Common myeloid progenitor, CD34-positive (primary cell): ENCODE measurements at regions not wholly inside any gene's neighbourhood (a gene's known extent, or its start where the extent isn't known, plus 50 kb on each side); places are given as distances from the start of the nearest gene placed in this dataset.

Experiments
- CTCF ChIA-PET: fragments of 350-600 bp; sonication (Branson Sonifier 250); formaldehyde crosslinking; loops from one replicate; lab custom pipeline; 2021; ENCODE audit warnings: antibody characterized with exemption; lab: Charles Lee
- POLR2A ChIA-PET: fragments of 350-600 bp; sonication (Branson Sonifier 250); formaldehyde crosslinking; loops from one replicate; lab custom pipeline; 2021; ENCODE audit warnings: antibody characterized with exemption; lab: Charles Lee
- DNase-seq, 3 donors: peaks; one replicate each; pipeline versions ENCODE4 v3.0.0 to v3.0.0-alpha.2; 2013
- H3K27ac ChIP-seq, 2 experiments: 1 replicate in 1 of 2; 2 replicates in 1 of 2; pipeline ENCODE4 v1.7.0; 2013; ENCODE audit warnings: inconsistent platforms in 2 of 2, low read length in 2 of 2, mild to moderate bottlenecking in 2 of 2, low read depth in 1 of 2, moderate library complexity in 1 of 2; ENCODE audit not compliant: severe bottlenecking in 2 of 2, insufficient read depth in 1 of 2, poor library complexity in 1 of 2
- H3K27me3 ChIP-seq, 5 experiments: replicated peaks in 2 of 5; 1 replicate in 3 of 5; 2 replicates in 2 of 5; pipeline versions ENCODE4 v1.6.1 to v1.7.0; 2013; ENCODE audit warnings: low read length in 4 of 5, mild to moderate bottlenecking in 2 of 5, moderate library complexity in 2 of 5, inconsistent platforms in 1 of 5; ENCODE audit not compliant: insufficient read depth in 5 of 5, control insufficient read depth in 4 of 5
- H3K36me3 ChIP-seq, 4 experiments: 1 replicate in 2 of 4; 2 replicates in 2 of 4; pipeline versions ENCODE4 v1.6.1 to v1.7.0; 2013; ENCODE audit warnings: low read length in 3 of 4, control low read depth in 1 of 4, mild to moderate bottlenecking in 1 of 4; ENCODE audit not compliant: control insufficient read depth in 4 of 4, insufficient read depth in 4 of 4
- H3K4me1 ChIP-seq, 4 experiments: 1 replicate in 3 of 4; 2 replicates in 1 of 4; pipeline versions ENCODE4 v1.6.1 to v1.7.1; 2013; ENCODE audit warnings: low read length in 3 of 4, mild to moderate bottlenecking in 3 of 4, control low read depth in 1 of 4, inconsistent platforms in 1 of 4, moderate library complexity in 1 of 4; ENCODE audit not compliant: control insufficient read depth in 4 of 4, insufficient read depth in 4 of 4; ENCODE audit errors: control extremely low read depth in 1 of 4
- H3K4me3 ChIP-seq, 7 experiments: 1 replicate in 4 of 7; 2 replicates in 3 of 7; pipeline versions ENCODE4 v1.5.1 to v1.7.0; 2013; ENCODE audit warnings: mild to moderate bottlenecking in 7 of 7, low read length in 6 of 7, moderate library complexity in 6 of 7, inconsistent platforms in 2 of 7, low read depth in 2 of 7, control low read depth in 1 of 7; ENCODE audit not compliant: insufficient read depth in 4 of 7, control insufficient read depth in 1 of 7; ENCODE audit errors: extremely low read depth in 1 of 7
- H3K9me3 ChIP-seq, 5 experiments: 1 replicate in 4 of 5; 2 replicates in 1 of 5; pipeline versions ENCODE4 v1.6.1 to v1.7.1; 2013; ENCODE audit warnings: low read length in 4 of 5, mild to moderate bottlenecking in 2 of 5, inconsistent platforms in 1 of 5, low read depth in 1 of 5, moderate library complexity in 1 of 5; ENCODE audit not compliant: control insufficient read depth in 4 of 5, insufficient read depth in 2 of 5; ENCODE audit errors: control extremely low read depth in 1 of 5
- WGBS: methylation state at CpG from one replicate; pipeline ENCODE4 v1.1.5; 2013; ENCODE audit not compliant: insufficient coverage; 5-methylcytosine and 5-hydroxymethylcytosine counted together

DNA sequence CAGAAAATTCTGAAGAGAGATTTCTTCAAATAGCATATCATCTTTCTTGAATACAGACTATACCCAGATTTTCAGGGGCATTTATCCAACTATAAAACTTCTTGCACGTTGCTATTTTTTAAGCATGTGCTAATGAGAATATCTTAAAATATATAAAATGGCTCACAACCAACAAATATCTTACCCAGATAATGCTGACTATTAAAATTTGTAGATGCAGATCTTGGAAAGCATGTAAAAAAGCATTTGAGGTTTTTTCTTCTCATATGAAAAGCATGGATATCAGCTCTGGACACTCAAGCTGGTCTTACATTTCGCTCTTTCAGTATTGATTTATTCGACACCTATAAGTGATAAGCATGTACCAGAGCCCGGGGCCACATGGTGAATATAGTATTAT lies 1187.7 kb upstream of the ADGRL4 start:
- Histone ChIP-seq H3K4me1 (no peaks in the 10 kb centered on the region), H3K27ac (no peak overlapping the region), H3K36me3 (no peaks in the 10 kb centered on the region), H3K27me3 (no peaks in the 10 kb centered on the region), H3K4me3 (no peak overlapping the region), H3K9me3 (no peaks in the 10 kb centered on the region)
- ChIA-PET CTCF (no interaction called here), POLR2A (no interaction called here)
- WGBS, result 100% methylated on average over 2 of the region's 4 CpGs
- no peak for DNase-seq

DNA sequence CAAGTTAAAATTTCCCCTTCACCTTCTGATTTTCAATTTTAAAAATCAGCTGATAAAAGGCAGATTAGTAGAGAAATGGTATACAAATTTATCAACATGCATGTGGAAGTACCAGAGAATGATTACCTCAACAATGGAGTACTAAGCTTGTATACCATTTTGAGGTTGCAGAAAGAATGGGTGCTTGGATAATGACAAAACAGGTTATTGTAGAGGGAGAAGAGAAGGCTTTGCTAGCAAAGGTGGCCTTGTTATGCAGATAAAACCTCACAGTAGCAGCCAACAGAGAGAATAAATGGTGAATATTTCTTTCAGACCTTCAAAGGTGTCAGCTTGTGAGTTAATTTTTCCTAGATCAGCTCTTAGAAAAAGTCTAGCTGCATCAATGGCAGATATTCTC lies 1174.9 kb upstream of the ADGRL4 start:
- H3K27ac ChIP-seq, result no peak overlapping the region
- no peaks in the 10 kb centered on the region for H3K36me3 ChIP-seq
- CTCF ChIA-PET, result no interaction called here
- H3K4me3 ChIP-seq, result no peak overlapping the region
- no peaks in the 10 kb centered on the region for H3K4me1 ChIP-seq
- POLR2A ChIA-PET, result no interaction called here
- H3K27me3 ChIP-seq, result no peaks in the 10 kb centered on the region
- H3K9me3 ChIP-seq, result no peaks in the 10 kb centered on the region
- DNase-seq, result no peak

DNA sequence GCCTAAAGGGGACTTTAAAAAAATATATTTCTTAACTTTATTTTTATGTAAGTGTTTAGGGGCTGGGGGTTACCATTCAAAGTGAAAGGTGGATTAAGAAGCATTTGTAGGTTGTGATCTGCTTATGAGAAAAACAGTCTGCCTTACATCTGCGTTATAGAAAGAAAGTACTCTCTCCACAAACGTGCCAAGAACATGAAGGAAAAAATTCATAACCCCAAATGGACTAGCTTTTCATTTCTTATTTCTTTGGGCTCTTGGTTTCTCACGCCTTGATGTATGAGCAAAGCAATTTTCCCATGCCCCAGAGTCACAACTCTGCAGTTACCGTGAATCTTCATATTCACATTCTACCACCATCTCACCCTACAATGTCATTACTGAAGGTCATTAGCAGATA lies 1165.1 kb upstream of the ADGRL4 start:
- ChIA-PET POLR2A (no interaction called here), CTCF (interaction anchor here (1.5 kb wide), 1 partner anchor 11 kb away, joined by 4 read pairs; no protein-coding TSS in a partner anchor)
- WGBS, result 85% methylated on average over 2 of the region's 4 CpGs

DNA sequence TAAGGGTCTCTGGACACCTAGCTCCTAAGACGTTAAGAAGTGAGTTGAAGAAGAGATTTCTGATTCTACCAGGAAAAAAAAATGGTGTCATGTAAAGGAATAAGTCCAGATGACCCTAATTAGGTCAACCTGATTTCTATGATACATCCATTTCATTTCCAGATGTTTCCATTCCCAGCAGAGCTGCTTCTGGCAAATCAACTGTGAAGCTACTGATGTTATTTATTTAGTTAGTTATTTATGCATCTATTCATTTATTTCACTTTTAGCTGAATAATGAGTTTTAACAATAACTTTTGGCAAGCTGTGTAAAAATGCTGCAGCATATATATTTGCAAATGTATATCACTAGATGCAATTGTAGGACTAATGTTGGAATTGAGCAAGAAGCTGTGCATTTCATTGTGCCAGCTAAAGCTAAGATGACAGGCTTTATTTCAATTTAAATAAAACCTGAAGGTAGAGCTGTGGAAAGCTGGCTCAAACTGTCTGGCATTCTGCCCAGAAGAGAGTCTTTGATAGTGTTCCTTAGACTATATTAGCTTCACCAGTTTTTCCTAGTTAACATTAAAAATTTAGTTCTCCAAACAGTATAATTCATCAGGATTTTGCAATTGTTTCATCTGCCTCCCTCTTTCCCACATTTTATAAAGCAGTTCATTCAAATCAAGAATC lies 1164.4 kb upstream of the ADGRL4 start:
- CTCF ChIA-PET, result interaction anchor here (1.5 kb wide), 1 partner anchor 10 kb away, joined by 4 read pairs; no protein-coding TSS in a partner anchor
- Histone ChIP-seq H3K27me3 (no peaks in the 10 kb centered on the region), H3K9me3 (no peaks in the 10 kb centered on the region), H3K27ac (no peak overlapping the region), H3K4me3 (no peak overlapping the region), H3K4me1 (no peaks in the 10 kb centered on the region), H3K36me3 (no peaks in the 10 kb centered on the region)
- POLR2A ChIA-PET, result no interaction called here
- no CpG with 5 or more reads among the region's 1 CpG for WGBS
- DNase-seq, result no peak

More for the DNA sequence above, 1165.1 kb upstream of the ADGRL4 start:
- Histone ChIP-seq H3K9me3 (peaks cover 0 to 2% (median 0%) of the 10 kb centered on the region in 5 experiments), H3K36me3 (no peaks in the 10 kb centered on the region), H3K27ac (no peak overlapping the region), H3K4me3 (no peak overlapping the region), H3K4me1 (no peaks in the 10 kb centered on the region), H3K27me3 (no peaks in the 10 kb centered on the region)
- no peak for DNase-seq

DNA sequence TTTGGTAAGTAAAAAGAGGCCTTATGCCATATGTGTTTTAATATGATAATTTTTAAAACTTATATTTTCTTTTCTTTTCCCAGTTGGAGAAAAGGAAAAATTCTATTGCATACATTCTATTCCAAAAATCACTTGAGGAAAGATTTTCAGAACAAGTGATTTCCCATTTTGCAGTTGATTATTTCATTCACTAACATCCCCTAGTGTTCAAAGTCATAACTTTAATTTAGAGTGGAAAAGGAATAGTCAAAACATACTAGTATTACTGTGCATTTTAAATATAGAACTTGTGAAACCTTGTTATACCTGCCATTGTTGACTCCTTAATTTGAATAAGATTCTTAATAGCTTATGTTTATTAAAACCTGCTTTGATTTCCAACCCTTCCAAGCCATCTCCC lies 1157.6 kb upstream of the ADGRL4 start:
- POLR2A ChIA-PET, result no interaction called here
- H3K4me1 ChIP-seq, result no peaks in the 10 kb centered on the region
- H3K36me3 ChIP-seq, result no peaks in the 10 kb centered on the region
- DNase-seq, result no peak
- CTCF ChIA-PET, result no interaction called here
- no peak overlapping the region for H3K4me3 ChIP-seq
- H3K27me3 ChIP-seq, result no peaks in the 10 kb centered on the region
- no peaks in the 10 kb centered on the region for H3K9me3 ChIP-seq
- H3K27ac ChIP-seq, result no peak overlapping the region

DNA sequence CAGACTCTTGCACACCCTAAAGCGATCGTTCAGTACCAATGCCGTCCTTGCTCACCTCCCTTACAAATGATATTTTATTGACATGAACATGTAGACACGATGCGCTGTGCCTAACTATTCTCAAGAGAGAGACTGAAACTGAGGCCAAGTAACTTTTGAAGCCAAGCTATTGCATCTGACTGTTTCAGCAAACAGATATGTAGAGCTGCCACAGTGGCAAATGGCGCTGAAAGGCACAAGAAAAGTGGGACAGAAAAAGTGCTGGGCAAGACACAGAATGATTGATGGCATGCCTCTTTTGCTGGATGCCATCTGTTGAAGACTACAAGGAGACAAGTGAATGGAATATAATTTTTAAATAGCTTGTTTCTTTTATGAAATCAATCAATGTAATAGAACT lies 1157.2 kb upstream of the ADGRL4 start:
- Histone ChIP-seq H3K4me1 (no peaks in the 10 kb centered on the region), H3K36me3 (no peaks in the 10 kb centered on the region), H3K9me3 (no peaks in the 10 kb centered on the region), H3K4me3 (no peak overlapping the region), H3K27me3 (no peaks in the 10 kb centered on the region), H3K27ac (no peak overlapping the region)
- WGBS, result 100% methylated on average over 6 of the region's 6 CpGs
- ChIA-PET CTCF (no interaction called here), POLR2A (no interaction called here)
- DNase-seq, result no peak

DNA sequence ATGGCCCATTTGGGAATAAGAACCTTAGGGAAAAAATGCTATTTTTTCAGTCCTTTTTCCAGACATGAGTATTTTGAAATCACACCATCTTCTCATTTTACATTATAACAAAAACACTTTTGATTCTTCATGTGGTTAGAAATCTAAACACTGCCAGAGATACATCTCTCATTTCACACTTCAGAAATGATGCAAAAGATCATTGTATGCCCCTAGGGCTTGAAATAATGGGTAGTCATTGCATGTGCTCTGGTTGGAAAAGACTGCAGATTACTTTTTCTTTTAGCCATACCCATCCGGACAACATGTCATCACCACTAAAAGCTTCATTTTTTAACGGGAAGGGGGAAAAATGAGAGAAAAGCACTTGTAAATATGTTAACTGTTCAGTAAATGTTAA lies 1152.2 kb upstream of the ADGRL4 start:
- Histone ChIP-seq H3K27ac (no peak overlapping the region), H3K36me3 (no peaks in the 10 kb centered on the region), H3K9me3 (no peaks in the 10 kb centered on the region), H3K27me3 (no peaks in the 10 kb centered on the region), H3K4me3 (no peak overlapping the region), H3K4me1 (no peaks in the 10 kb centered on the region)
- DNase-seq, result no peak
- WGBS, result no CpG with 5 or more reads among the region's 2 CpGs
- ChIA-PET CTCF (no interaction called here), POLR2A (no interaction called here)
